Naive thymus-derived CD8-positive, alpha-beta T cell (primary cell): ENCODE measurements at regions not wholly inside any gene's neighbourhood (a gene's known extent, or its start where the extent isn't known, plus 50 kb on each side); places are given as distances from the start of the nearest gene placed in this dataset.

Source experiments
- ATAC-seq, 2 donors: fragments of 150-1000 bp; cut with Tn5 transposase in 1 of 2; sonication (Bioruptor Pico), chemical (Tn5 transposase) in 1 of 2; 1 replicate in 1 of 2; 2 replicates in 1 of 2; pipeline ENCODE4 v1.10.0; 2021; ENCODE audit warnings: mild to moderate bottlenecking in 2 of 2, moderate library complexity in 2 of 2
- POLR2A ChIA-PET: fragments of 350-600 bp; sonication (Branson Sonifier 250); formaldehyde crosslinking; loops from one replicate; lab custom pipeline; 2021; ENCODE audit warnings: antibody characterized with exemption; lab: Charles Lee
- DNase-seq, 10 donors: peaks; one replicate each; pipeline versions ENCODE4 v3.0.0 to v3.0.0-alpha.2; 2020 to 2022
- H3K27ac Mint-ChIP-seq, 10 donors: one replicate each; pipeline ENCODE4 v1.8.0; 2020 to 2022; ENCODE audit warnings: mild to moderate bottlenecking in 10 of 10, mixed read lengths in 10 of 10, moderate library complexity in 4 of 10, inconsistent platforms in 1 of 10
- H3K27me3 Mint-ChIP-seq, 5 donors: one replicate each; pipeline ENCODE4 v1.8.0; 2021 to 2022; ENCODE audit warnings: mixed read lengths in 5 of 5
- H3K36me3 Mint-ChIP-seq, 3 donors: one replicate each; pipeline ENCODE4 v1.8.0; 2020 to 2022; ENCODE audit warnings: mixed read lengths in 3 of 3, mild to moderate bottlenecking in 2 of 3, inconsistent platforms in 1 of 3
- H3K4me1 Mint-ChIP-seq, 4 donors: one replicate each; pipeline ENCODE4 v1.8.0; 2021 to 2022; ENCODE audit warnings: mixed read lengths in 4 of 4
- H3K4me3 Mint-ChIP-seq, 10 donors: one replicate each; pipeline ENCODE4 v1.8.0; 2020 to 2022; ENCODE audit warnings: mild to moderate bottlenecking in 10 of 10, mixed read lengths in 10 of 10, moderate library complexity in 6 of 10, inconsistent platforms in 1 of 10
- H3K9me3 Mint-ChIP-seq, 9 donors: one replicate each; pipeline ENCODE4 v1.8.0; 2020 to 2022; ENCODE audit warnings: mixed read lengths in 9 of 9, mild to moderate bottlenecking in 3 of 9, inconsistent platforms in 1 of 9, moderate library complexity in 1 of 9

DNA sequence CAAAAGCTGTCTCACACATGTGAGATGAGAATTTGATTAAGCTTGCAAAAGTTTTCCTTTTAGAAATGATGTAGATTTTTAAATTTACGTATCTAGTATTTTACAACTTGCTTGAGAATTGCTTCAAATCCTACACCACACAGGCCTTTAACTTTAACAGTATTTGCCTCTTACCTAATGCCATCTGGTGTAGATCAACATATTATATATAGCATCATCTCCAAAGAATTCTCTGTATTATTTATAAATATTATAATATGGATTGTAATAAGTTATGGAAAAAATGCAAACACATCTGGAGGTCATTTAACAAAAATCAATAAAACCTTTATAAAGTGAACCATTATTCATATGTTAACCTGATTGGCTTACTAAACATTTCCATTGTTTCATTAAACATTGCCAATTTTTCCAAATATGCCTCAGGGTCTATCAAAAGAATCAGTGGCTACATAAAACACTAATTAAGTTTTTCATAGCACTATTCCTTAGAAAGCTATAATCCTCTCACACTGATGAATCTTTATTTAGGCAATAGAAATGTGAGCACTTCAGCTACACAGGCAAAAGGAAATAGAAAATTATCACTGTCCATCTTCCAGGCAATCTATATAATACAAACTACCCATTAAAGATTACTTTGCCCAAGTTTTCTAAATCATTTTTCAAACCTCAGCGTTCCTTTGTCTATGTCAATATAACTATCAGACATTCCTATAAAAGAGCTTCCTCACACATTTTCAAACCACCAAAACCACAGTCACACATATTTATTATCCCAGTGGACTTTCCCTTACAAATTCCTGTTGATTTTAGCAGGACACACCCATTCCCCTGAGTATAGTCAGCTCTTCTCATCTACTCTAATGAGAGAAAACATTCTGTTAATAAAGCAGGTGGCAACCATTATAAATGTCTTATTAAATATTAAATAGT, 83.5 kb upstream of the INTU start:
- DNase-seq, result no peak
- peaks cover 0 to 11% (median 0%) of the 10 kb centered on the region in 5 donors for H3K27me3 Mint-ChIP-seq
- POLR2A ChIA-PET, result no interaction called here
- H3K4me3 Mint-ChIP-seq, result no peak overlapping the region
- ATAC-seq, result no peak
- H3K27ac Mint-ChIP-seq, result no peak overlapping the region
- H3K36me3 Mint-ChIP-seq, result no peaks in the 10 kb centered on the region
- no peaks in the 10 kb centered on the region for H3K4me1 Mint-ChIP-seq
- H3K9me3 Mint-ChIP-seq, result peaks cover 0 to 5% (median 0%) of the 10 kb centered on the region in 9 donors

DNA sequence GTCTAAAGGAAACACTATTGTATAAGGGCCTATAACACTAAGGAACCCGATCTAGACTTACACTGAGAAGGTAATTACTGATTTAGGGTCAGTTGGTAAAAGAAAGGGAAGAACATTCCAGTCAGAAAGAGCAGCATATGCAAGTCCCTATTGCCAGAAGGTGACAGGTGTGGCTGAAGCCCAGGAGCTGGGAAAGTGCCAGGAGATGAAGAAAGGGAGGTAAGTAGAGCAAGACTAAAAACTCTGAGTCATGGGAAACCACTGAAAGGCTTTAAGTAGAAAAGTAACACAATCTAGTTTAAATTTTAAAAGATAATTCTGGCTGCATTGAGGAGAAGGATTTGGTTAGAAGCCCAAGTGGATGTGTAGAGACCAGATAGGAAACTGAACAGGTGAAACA, 77.7 kb upstream of the INTU start:
- peaks cover 0 to 7% (median 0%) of the 10 kb centered on the region in 5 donors for H3K27me3 Mint-ChIP-seq
- ATAC-seq (no peak), DNase-seq (no peak)
- H3K9me3 Mint-ChIP-seq, result peaks cover 0 to 5% (median 0%) of the 10 kb centered on the region in 9 donors
- H3K4me3 Mint-ChIP-seq, result no peak overlapping the region
- H3K36me3 Mint-ChIP-seq, result no peaks in the 10 kb centered on the region
- POLR2A ChIA-PET, result no interaction called here
- H3K4me1 Mint-ChIP-seq, result no peaks in the 10 kb centered on the region
- H3K27ac Mint-ChIP-seq, result no peak overlapping the region

DNA sequence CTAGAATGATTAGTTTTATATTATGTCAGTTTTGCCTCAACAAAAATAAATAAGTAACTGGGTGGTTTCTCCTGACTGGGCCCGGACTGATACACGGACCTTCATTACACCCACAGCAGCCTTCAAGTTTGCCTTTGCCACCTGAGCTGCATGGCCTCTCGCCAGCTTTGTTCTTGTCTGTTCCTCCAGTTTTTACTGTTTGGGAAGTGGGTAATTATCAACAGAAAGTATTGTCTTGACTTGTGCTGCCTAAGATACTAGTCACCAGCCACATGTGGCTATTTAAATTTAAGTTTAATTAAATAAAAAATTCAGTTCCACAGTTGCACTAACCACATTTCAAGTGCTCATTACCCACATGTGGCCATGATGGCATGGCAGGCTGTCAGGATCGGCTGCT, 74.7 kb upstream of the INTU start:
- POLR2A ChIA-PET, result no interaction called here
- no peak for ATAC-seq
- no peak overlapping the region for H3K27ac Mint-ChIP-seq

DNA sequence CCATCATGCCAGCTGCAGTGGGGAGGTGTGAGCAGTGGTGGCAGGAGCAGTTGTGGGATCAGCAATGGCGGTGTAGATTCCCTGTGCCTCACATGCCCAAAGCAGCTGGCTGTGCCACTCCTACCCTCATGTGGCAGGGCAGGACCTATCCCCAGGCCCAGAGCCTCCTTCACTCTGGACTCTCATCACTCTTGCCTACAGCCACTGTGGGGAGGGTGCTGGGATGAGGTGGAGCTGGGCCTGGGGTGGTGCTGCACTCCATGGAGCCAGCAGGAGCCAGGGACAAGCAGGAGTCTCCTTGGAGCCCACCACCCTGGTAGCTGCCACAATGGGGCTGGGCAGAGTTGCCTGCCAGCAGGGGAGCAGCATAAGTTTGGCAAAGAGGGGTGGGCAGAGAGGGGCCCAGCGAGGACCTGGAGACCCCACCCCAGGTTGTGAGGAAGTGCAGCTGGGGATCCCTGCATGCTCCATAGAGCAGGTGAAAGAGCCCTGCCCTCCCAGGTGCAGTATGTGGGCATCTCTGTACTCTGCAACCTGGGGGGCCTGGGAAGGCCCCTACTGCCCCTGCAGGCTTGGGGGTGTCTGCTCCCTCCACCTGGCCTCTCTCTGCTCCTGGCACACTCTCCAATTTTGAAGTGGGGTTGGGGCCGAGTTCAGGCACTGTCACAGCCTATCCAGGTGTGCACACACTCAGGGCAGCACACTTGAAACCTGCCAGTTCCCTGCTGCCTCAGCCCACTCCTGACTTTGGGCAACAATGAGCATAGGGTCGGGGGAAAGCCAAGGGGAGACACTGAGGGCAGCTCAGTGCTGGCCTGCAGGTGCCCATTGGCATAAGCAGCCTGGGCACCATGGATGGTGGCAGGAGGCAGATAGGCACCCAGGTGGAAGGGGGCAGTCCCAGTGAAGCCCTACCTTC, 74.0 kb upstream of the INTU start:
- peaks cover 0 to 2% (median 0%) of the 10 kb centered on the region in 9 donors for H3K9me3 Mint-ChIP-seq
- no peak overlapping the region for H3K4me3 Mint-ChIP-seq
- DNase-seq (no peak), ATAC-seq (no peak)
- no peaks in the 10 kb centered on the region for H3K4me1 Mint-ChIP-seq
- H3K36me3 Mint-ChIP-seq, result no peaks in the 10 kb centered on the region
- H3K27me3 Mint-ChIP-seq, result peaks cover 0 to 2% (median 0%) of the 10 kb centered on the region in 5 donors
- H3K27ac Mint-ChIP-seq, result no peak overlapping the region
- POLR2A ChIA-PET, result no interaction called here

More for the DNA sequence above, 74.7 kb upstream of the INTU start:
- Mint-ChIP-seq H3K4me1 (no peaks in the 10 kb centered on the region), H3K36me3 (no peaks in the 10 kb centered on the region), H3K4me3 (no peak overlapping the region), H3K27me3 (peaks cover 0 to 2% (median 0%) of the 10 kb centered on the region in 5 donors), H3K9me3 (peaks cover 0 to 2% (median 0%) of the 10 kb centered on the region in 9 donors)
- DNase-seq, result no peak

DNA sequence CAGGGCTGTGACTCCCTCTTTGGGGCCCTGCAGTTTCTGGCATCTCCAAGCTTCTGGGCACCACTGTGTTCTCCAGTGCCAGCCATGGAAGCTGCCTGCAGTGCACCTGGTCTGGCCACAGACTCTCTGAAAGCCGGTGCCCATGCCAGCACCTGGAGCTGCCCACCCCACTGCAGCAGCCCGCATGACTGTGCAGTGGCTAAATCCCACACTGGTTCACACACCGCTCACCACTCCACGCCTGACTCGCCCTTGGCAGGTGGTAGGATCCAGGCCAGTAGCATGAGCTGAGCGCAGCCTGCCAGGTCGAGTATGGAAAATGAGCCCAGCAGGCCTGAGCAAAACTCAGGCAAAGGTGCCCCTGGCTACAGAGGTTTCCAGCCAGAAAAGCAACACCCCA, 72.8 kb upstream of the INTU start:
- DNase-seq, result no peak
- Mint-ChIP-seq H3K27me3 (peaks cover 0 to 2% (median 0%) of the 10 kb centered on the region in 5 donors), H3K4me3 (no peak overlapping the region), H3K4me1 (no peaks in the 10 kb centered on the region), H3K27ac (no peak overlapping the region), H3K36me3 (no peaks in the 10 kb centered on the region), H3K9me3 (peaks cover 0 to 2% (median 0%) of the 10 kb centered on the region in 9 donors)
- ATAC-seq, result no peak
- POLR2A ChIA-PET, result no interaction called here

DNA sequence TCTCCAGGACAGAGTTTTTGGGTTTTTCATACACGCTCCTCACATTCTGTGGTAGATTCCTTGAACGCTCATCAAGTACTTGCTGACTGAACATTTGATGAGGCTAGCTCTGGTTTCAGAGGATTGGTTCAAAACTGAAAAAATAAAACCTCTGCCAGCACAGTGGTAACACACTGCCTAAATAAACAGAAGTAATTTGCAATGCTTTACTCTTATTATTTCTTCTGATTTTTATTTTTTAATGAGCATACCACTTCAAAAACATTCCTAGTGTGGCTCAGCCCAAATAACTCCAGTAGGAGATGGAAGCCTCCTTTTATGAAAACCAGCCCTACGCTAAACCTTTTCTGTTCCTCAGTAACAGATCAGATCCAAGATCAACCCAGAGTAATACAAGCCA, 72.0 kb upstream of the INTU start:
- ATAC-seq (no peak), DNase-seq (no peak)
- POLR2A ChIA-PET, result no interaction called here
- Mint-ChIP-seq H3K27me3 (peaks cover 0 to 2% (median 0%) of the 10 kb centered on the region in 5 donors), H3K36me3 (no peaks in the 10 kb centered on the region), H3K27ac (no peak overlapping the region), H3K4me1 (no peaks in the 10 kb centered on the region), H3K4me3 (no peak overlapping the region), H3K9me3 (peaks cover 0 to 2% (median 0%) of the 10 kb centered on the region in 9 donors)

DNA sequence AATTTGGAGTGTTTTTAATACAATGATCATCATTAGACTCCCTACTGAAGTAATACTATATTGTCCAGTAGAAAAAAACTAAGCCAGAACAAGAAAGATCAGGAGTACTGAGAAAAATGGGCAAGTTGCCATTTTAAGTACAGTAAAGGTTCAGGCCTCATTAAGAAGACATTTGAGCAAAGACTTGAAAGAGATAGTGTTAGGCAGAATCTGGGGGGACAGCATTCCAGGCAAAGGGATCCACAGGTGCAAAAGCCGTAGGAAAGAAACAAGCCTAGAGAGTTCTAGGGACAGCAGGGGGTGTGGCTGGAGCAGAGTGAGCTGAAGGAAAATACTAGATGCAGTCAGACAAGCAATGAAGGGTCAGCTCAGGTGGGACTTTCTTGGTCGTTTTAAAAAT, 58.1 kb upstream of the INTU start:
- Mint-ChIP-seq H3K4me3 (no peak overlapping the region), H3K9me3 (no peaks in the 10 kb centered on the region), H3K36me3 (no peaks in the 10 kb centered on the region), H3K27ac (no peak overlapping the region), H3K27me3 (peaks cover 0 to 16% (median 13%) of the 10 kb centered on the region in 5 donors), H3K4me1 (no peaks in the 10 kb centered on the region)
- POLR2A ChIA-PET, result no interaction called here
- ATAC-seq (no peak), DNase-seq (no peak)

DNA sequence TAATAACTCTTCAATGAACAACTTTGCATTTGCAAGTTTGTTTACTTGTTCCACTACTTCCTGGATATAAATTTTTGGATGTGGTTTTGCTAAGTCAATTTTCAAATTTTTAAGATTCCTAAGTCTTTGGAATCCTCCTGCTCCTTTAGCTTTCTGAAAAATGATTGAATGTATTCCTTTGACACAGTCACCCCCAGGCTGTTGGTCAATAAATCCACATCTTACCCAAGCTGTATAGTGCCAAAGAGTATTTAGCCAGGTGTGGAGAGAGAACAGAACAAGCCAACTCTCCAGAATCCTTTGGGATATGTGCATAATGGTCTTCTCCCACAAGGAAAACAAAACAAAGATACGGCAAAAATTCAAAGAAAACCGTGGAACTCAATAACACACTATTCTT, 56.9 kb upstream of the INTU start:
- Mint-ChIP-seq H3K4me1 (no peaks in the 10 kb centered on the region), H3K4me3 (no peak overlapping the region), H3K27ac (no peak overlapping the region), H3K9me3 (peaks cover 0 to 3% (median 0%) of the 10 kb centered on the region in 9 donors), H3K27me3 (peaks cover 0 to 17% (median 13%) of the 10 kb centered on the region in 5 donors), H3K36me3 (no peaks in the 10 kb centered on the region)
- DNase-seq, result no peak
- POLR2A ChIA-PET, result no interaction called here
- no peak for ATAC-seq

DNA sequence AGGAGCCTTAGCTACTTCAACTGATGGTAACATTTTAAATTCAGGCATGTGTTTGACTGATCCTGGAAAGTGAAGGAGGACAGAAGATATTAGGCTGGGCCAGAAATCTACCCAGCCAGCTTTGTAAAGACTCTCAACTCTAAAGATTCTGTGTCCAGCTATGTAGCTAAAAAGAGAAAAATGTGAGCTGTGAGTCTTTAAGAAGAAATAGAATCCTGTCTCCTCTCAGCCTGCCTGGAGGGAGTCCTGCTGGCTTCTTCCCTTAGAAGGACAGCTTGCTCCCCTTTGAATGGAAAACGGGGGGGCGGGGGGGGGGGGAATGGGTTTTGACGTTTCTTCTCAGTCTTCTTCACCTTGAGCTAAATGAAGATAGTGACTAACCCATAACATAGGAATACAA, 54.3 kb upstream of the INTU start:
- POLR2A ChIA-PET, result no interaction called here
- Mint-ChIP-seq H3K27me3 (peaks cover 0 to 19% (median 13%) of the 10 kb centered on the region in 5 donors), H3K9me3 (peaks cover 0 to 3% (median 0%) of the 10 kb centered on the region in 9 donors), H3K4me1 (no peaks in the 10 kb centered on the region), H3K36me3 (no peaks in the 10 kb centered on the region), H3K4me3 (no peak overlapping the region), H3K27ac (no peak overlapping the region)
- no peak for ATAC-seq
- no peak for DNase-seq

DNA sequence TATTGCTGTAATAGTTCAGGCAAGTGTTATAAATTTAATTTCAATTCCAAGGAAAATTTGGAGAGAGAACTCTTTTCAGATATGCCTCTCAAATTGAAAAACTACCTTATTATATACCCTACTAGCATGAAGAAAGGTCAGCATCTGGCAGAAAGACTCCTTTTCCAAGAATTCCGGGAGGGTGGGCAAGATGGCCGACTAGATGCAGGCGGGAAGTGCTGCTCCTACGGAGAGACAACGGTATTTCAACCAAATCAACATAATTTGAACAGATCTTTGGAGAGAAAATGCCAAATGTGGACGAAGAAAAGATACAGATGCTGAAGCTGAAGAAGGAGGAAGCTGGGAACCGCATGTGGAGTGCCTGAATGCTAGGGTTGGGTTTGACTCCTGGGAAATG, 53.8 kb upstream of the INTU start:
- no peak overlapping the region for H3K27ac Mint-ChIP-seq
- POLR2A ChIA-PET, result no interaction called here
- ATAC-seq (no peak), DNase-seq (no peak)
- H3K27me3 Mint-ChIP-seq, result peaks cover 0 to 19% (median 13%) of the 10 kb centered on the region in 5 donors
- H3K4me1 Mint-ChIP-seq, result no peaks in the 10 kb centered on the region
- peaks cover 0 to 3% (median 0%) of the 10 kb centered on the region in 9 donors for H3K9me3 Mint-ChIP-seq
- H3K4me3 Mint-ChIP-seq, result no peak overlapping the region
- no peaks in the 10 kb centered on the region for H3K36me3 Mint-ChIP-seq

DNA sequence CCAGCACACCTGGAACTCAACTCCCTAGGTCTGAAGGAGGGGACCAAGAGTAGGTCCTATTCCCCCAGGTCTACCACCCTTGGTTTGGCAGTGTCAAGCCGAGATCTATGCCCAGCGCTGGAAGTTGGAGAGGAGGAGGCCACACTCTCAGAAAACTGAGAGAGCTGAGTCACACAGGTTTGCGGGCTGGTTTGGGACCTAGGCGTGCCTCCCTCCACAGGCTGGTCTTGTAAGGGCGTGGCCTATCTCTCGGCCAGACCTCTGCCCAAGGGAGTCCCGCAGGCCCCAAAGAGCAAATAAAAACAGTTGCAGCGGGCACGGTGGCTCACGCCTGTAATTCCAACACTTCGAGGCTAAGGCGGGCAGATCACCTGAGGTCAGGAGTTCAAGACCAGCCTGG, 52.9 kb upstream of the INTU start:
- no peak for DNase-seq
- Mint-ChIP-seq H3K4me3 (no peak overlapping the region), H3K36me3 (no peaks in the 10 kb centered on the region), H3K27me3 (peaks cover 0 to 15% (median 9%) of the 10 kb centered on the region in 5 donors), H3K27ac (no peak overlapping the region), H3K4me1 (no peaks in the 10 kb centered on the region), H3K9me3 (peaks cover 0 to 3% (median 0%) of the 10 kb centered on the region in 9 donors)
- ATAC-seq, result no peak
- POLR2A ChIA-PET, result no interaction called here

DNA sequence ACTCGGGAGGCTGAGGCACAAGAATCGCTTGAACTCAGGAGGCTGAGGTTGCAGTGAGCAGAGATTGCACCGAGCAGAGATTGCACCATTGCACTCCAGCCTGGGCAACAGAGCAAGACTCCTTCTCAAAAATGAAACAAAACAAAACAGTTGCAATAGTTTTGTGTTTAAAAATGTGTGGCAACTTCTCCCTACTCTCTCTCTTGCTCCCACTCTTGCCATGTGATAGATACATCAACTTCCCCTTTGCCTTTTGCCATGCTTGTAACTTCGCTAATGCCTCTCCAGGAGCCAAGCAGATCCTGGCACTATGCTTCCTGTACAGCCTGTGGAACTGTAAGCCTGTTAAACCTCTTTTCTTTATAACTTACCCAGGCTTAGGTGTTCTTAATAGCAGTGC, 52.5 kb upstream of the INTU start:
- Mint-ChIP-seq H3K4me3 (no peak overlapping the region), H3K27me3 (peaks cover 0 to 15% (median 8%) of the 10 kb centered on the region in 5 donors), H3K27ac (no peak overlapping the region), H3K9me3 (peaks cover 0 to 3% (median 0%) of the 10 kb centered on the region in 9 donors), H3K4me1 (no peaks in the 10 kb centered on the region), H3K36me3 (no peaks in the 10 kb centered on the region)
- POLR2A ChIA-PET, result no interaction called here
- DNase-seq (no peak), ATAC-seq (no peak)

DNA sequence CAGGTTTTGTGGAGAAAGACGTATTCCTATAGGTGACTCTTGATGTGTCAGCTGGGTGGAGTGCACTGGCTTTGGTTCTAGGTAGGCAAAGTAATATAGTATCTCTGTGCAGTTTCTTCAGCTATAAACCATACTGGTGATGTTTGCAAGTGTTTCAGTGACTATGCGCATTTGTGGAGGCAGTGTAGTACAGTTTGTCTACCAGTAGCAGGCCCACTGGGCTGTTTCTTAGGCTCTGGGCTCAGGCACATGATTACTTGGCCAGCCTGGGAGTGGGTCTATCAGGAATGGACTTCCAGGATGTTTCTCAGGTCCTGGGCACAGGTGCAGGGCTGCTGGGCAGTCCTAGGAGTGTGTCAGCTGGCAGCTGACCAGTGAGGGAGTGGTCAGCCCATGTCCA, 51.9 kb upstream of the INTU start:
- DNase-seq, result no peak
- H3K27me3 Mint-ChIP-seq, result peaks cover 0 to 15% (median 8%) of the 10 kb centered on the region in 5 donors
- H3K4me3 Mint-ChIP-seq, result no peak overlapping the region
- no peak overlapping the region for H3K27ac Mint-ChIP-seq
- POLR2A ChIA-PET, result no interaction called here
- H3K36me3 Mint-ChIP-seq, result no peaks in the 10 kb centered on the region
- peaks cover 0 to 3% (median 0%) of the 10 kb centered on the region in 9 donors for H3K9me3 Mint-ChIP-seq
- ATAC-seq, result no peak
- H3K4me1 Mint-ChIP-seq, result no peaks in the 10 kb centered on the region
